Erythroblast (primary cell): ENCODE measurements at regions not wholly inside any gene's neighbourhood (a gene's known extent, or its start where the extent isn't known, plus 50 kb on each side); places are given as distances from the start of the nearest gene placed in this dataset.

ENCODE experiments used
- GATA1 ChIP-seq: IDR thresholded peaks from 2 replicates; pipeline ENCODE4 v1.6.1; 2011; ENCODE audit warnings: low read depth, mild to moderate bottlenecking, control low read depth, low read length, moderate library complexity
- POLR2A ChIP-seq: IDR thresholded peaks from 2 replicates; pipeline ENCODE4 v1.6.1; 2011; ENCODE audit warnings: mild to moderate bottlenecking, low read length

DNA sequence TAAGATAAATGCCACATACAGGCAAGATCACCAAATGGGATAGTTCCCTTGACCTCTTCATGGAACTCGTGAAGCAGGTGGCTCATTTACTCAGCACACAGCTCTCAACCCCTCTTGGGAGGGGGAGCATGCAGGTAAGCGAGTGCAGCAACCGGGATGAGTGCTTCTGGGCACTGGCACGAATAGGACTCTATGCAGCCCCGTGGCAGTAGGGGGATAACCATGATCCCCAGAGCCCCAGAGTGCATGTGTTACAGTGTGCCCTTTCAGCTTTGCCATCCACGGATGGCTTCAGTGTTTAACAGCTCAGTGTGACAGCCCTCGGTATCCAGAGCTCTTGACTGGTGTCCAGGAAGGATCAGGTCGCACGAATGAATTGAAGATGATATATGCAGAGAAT, 1187.1 kb downstream of the CDH9 start:
- TF ChIP-seq POLR2A, result no peak
- TF ChIP-seq GATA1, result no peak
